ENCODE measurements at regions not wholly inside any gene's neighbourhood (a gene's known extent, or its start where the extent isn't known, plus 50 kb on each side); places are given as distances from the start of the nearest gene placed in this dataset.
"Not testable (repeated sequence)": the region's sequence is repeated elsewhere in the genome, so short reads cannot be mapped to it uniquely, and the experiment has no call there.

- H3K9me3 Mint-ChIP-seq = peaks cover 10% of the 10 kb centered on the region
- ATAC-seq (no peak), DNase-seq (ENCODE audit: low spot score) (no peak)
- H3K27ac Mint-ChIP-seq = no peak overlapping the region
- no peaks in the 10 kb centered on the region for H3K4me1 Mint-ChIP-seq (ENCODE audit: low read depth in 2 of 2)
- H3K27me3 Mint-ChIP-seq = no peaks in the 10 kb centered on the region
- H3K36me3 Mint-ChIP-seq = no peaks in the 10 kb centered on the region
- H3K4me3 Mint-ChIP-seq = no peak overlapping the region
Observed at GRCh38 chr4:62457356-62457755, 1257.2 kb downstream of the ADGRL3 start.

DNA sequence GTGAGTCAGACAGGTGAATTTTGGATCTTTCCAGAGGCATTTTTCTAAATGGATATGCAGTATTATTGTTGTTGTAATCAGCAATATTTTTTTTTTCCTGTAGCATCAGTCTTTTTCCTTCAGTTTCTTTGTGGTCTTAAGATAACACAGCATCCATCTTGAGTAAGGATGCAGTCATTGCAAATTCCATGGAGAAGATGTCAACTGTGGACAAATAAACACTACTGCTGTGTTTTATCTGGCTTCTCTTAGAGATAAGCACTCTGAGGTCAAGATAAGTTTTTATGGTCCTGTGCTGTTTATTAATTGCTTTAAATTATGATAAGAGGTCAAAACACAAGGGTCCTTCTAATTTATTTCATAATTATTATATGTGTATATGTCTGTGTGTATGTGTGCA lies 1255.7 kb downstream of the ADGRL3 start:
- H3K9me3 Mint-ChIP-seq = peaks cover 10% of the 10 kb centered on the region
- DNase-seq (ENCODE audit: low spot score) (no peak), ATAC-seq (no peak)
- H3K4me3 Mint-ChIP-seq = no peak overlapping the region
- no peaks in the 10 kb centered on the region for H3K36me3 Mint-ChIP-seq
- H3K4me1 Mint-ChIP-seq (ENCODE audit: low read depth in 2 of 2) = no peaks in the 10 kb centered on the region
- H3K27ac Mint-ChIP-seq = no peak overlapping the region
- no peaks in the 10 kb centered on the region for H3K27me3 Mint-ChIP-seq

GRCh38 chr4:62454535-62454934 lies 1254.4 kb downstream of the ADGRL3 start:
- Mint-ChIP-seq H3K9me3 (peaks cover 5% of the 10 kb centered on the region), H3K4me1 (ENCODE audit: low read depth in 2 of 2) (no peaks in the 10 kb centered on the region), H3K36me3 (no peaks in the 10 kb centered on the region), H3K27me3 (no peaks in the 10 kb centered on the region), H3K4me3 (no peak overlapping the region), H3K27ac (no peak overlapping the region)
- no peak for ATAC-seq
- no peak for DNase-seq (ENCODE audit: low spot score)

- no peaks in the 10 kb centered on the region for H3K27me3 Mint-ChIP-seq
- peaks cover 2% of the 10 kb centered on the region for H3K36me3 Mint-ChIP-seq
- H3K4me1 Mint-ChIP-seq (ENCODE audit: low read depth in 2 of 2) = no peaks in the 10 kb centered on the region
- H3K4me3 Mint-ChIP-seq = no peak overlapping the region
- DNase-seq (ENCODE audit: low spot score) (no peak), ATAC-seq (peak in 1 of 2 donors; percentile 62)
- peaks cover 6% of the 10 kb centered on the region for H3K9me3 Mint-ChIP-seq
- H3K27ac Mint-ChIP-seq = no peak overlapping the region
Observed at GRCh38 chr4:62450740-62451139, 1250.6 kb downstream of the ADGRL3 start.

GRCh38 chr4:62449538-62449937 lies 1249.4 kb downstream of the ADGRL3 start:
- Mint-ChIP-seq H3K4me1 (ENCODE audit: low read depth in 2 of 2) (no peaks in the 10 kb centered on the region), H3K27ac (no peak overlapping the region), H3K27me3 (no peaks in the 10 kb centered on the region), H3K36me3 (peaks cover 6% of the 10 kb centered on the region), H3K9me3 (peaks cover 7% of the 10 kb centered on the region), H3K4me3 (no peak overlapping the region)
- DNase-seq (ENCODE audit: low spot score) = no peak
- no peak for ATAC-seq

GRCh38 chr4:62448911-62449310 lies 1248.8 kb downstream of the ADGRL3 start:
- peaks cover 6% of the 10 kb centered on the region for H3K36me3 Mint-ChIP-seq
- no peak for DNase-seq (ENCODE audit: low spot score)
- ATAC-seq = no peak
- H3K4me1 Mint-ChIP-seq (ENCODE audit: low read depth in 2 of 2) = no peaks in the 10 kb centered on the region
- no peak overlapping the region for H3K27ac Mint-ChIP-seq
- H3K27me3 Mint-ChIP-seq = no peaks in the 10 kb centered on the region
- peaks cover 9% of the 10 kb centered on the region for H3K9me3 Mint-ChIP-seq
- no peak overlapping the region for H3K4me3 Mint-ChIP-seq

GRCh38 chr4:62439051-62439450 lies 1238.9 kb downstream of the ADGRL3 start:
- DNase-seq (ENCODE audit: low spot score) (no peak), ATAC-seq (no peak)
- Mint-ChIP-seq H3K4me1 (ENCODE audit: low read depth in 2 of 2) (no peaks in the 10 kb centered on the region), H3K36me3 (peaks cover 23% of the 10 kb centered on the region), H3K27ac (no peak overlapping the region), H3K9me3 (peaks cover 22% of the 10 kb centered on the region), H3K27me3 (no peaks in the 10 kb centered on the region), H3K4me3 (no peak overlapping the region)

DNA sequence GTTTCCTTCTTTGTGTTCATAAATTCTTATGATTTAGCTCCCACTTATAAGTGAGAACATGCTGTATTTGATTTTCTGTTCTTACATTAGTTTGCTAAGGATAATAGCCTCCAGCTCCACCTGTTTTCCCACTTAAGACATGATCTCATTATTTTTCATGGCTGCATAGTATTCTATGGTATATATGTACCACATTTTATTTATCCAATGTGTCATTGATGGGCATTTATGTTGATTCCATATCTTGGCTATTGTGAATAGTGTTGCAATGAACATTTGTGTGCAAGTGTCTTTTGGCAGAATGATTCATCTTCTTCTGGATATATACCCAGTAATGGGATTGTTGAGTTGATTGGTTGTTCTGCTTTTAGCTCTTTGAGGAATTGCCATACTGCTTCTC lies 1234.8 kb downstream of the ADGRL3 start:
- no peaks in the 10 kb centered on the region for H3K27me3 Mint-ChIP-seq
- DNase-seq (ENCODE audit: low spot score) = no peak
- no peak overlapping the region for H3K4me3 Mint-ChIP-seq
- H3K36me3 Mint-ChIP-seq = peaks cover 9% of the 10 kb centered on the region
- ATAC-seq = no peak
- no peak overlapping the region for H3K27ac Mint-ChIP-seq
- H3K4me1 Mint-ChIP-seq (ENCODE audit: low read depth in 2 of 2) = no peaks in the 10 kb centered on the region
- peaks cover 21% of the 10 kb centered on the region for H3K9me3 Mint-ChIP-seq

- not testable (repeated sequence) for H3K36me3 Mint-ChIP-seq; H3K4me1 Mint-ChIP-seq (ENCODE audit: low read depth in 2 of 2); H3K27ac Mint-ChIP-seq; ATAC-seq; H3K27me3 Mint-ChIP-seq; H3K4me3 Mint-ChIP-seq; DNase-seq (ENCODE audit: low spot score)
- peaks cover 25% of the 10 kb centered on the region for H3K9me3 Mint-ChIP-seq
Observed at GRCh38 chr4:62431513-62432231, 1231.5 kb downstream of the ADGRL3 start.

- no peaks in the 10 kb centered on the region for H3K4me1 Mint-ChIP-seq (ENCODE audit: low read depth in 2 of 2)
- H3K27ac Mint-ChIP-seq = no peak overlapping the region
- DNase-seq (ENCODE audit: low spot score) = no peak
- no peak for ATAC-seq
- no peak overlapping the region for H3K4me3 Mint-ChIP-seq
- no peaks in the 10 kb centered on the region for H3K27me3 Mint-ChIP-seq
- H3K36me3 Mint-ChIP-seq = no peaks in the 10 kb centered on the region
- H3K9me3 Mint-ChIP-seq = peaks cover 21% of the 10 kb centered on the region
Observed at GRCh38 chr4:62429297-62429696, 1229.2 kb downstream of the ADGRL3 start.

DNA sequence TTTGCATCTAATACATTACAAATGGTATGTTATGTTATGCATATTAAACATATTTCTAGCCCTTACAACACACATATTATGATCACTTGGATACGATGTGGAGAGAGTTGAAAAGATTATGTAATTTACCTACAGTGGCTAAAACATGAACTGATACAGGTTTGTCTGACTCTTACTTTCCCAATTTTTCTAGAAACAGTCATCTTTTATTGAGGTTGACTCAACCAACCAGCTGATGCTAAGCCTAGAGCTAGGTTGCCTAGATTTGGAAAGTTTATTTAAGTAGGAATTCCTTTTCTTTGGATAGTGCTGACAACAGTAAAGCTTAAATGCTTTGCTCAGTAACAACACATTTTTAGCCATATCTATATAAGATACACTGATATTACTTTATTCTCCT lies 1215.1 kb downstream of the ADGRL3 start:
- DNase-seq (ENCODE audit: low spot score) (no peak), ATAC-seq (no peak)
- H3K4me3 Mint-ChIP-seq = no peak overlapping the region
- H3K27me3 Mint-ChIP-seq = no peaks in the 10 kb centered on the region
- no peaks in the 10 kb centered on the region for H3K36me3 Mint-ChIP-seq
- H3K9me3 Mint-ChIP-seq = peaks cover 16% of the 10 kb centered on the region
- H3K4me1 Mint-ChIP-seq (ENCODE audit: low read depth in 2 of 2) = no peaks in the 10 kb centered on the region
- H3K27ac Mint-ChIP-seq = no peak overlapping the region

DNA sequence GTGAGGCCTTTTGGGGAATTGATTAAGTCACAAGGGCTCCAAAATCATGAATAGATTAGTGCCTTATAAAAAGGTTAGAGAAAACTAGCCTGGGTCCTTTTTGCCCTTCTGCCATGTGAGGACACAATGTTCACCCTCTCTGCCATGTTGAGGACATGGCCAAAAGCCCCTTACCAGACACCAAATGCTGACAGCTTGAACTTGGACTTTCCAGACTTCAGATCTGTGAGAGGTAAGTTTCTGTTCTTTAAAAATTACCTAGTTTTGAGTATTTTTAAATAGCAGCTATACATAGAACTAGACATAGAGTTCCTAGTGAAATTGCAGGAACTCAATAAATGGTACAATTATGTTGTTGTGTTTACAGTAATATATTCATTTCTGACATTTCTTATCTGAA lies 1214.4 kb downstream of the ADGRL3 start:
- no peak for DNase-seq (ENCODE audit: low spot score)
- Mint-ChIP-seq H3K4me1 (ENCODE audit: low read depth in 2 of 2) (no peaks in the 10 kb centered on the region), H3K4me3 (no peak overlapping the region), H3K27me3 (no peaks in the 10 kb centered on the region), H3K9me3 (peaks cover 16% of the 10 kb centered on the region), H3K36me3 (no peaks in the 10 kb centered on the region), H3K27ac (no peak overlapping the region)
- no peak for ATAC-seq

- no peaks in the 10 kb centered on the region for H3K4me1 Mint-ChIP-seq (ENCODE audit: low read depth in 2 of 2)
- DNase-seq (ENCODE audit: low spot score) (no peak), ATAC-seq (no peak)
- H3K27me3 Mint-ChIP-seq = no peaks in the 10 kb centered on the region
- H3K4me3 Mint-ChIP-seq = no peak overlapping the region
- H3K9me3 Mint-ChIP-seq = peaks cover 16% of the 10 kb centered on the region
- no peak overlapping the region for H3K27ac Mint-ChIP-seq
- no peaks in the 10 kb centered on the region for H3K36me3 Mint-ChIP-seq
Observed at GRCh38 chr4:62410371-62411003, 1210.4 kb downstream of the ADGRL3 start.

GRCh38 chr4:62408454-62408853 lies 1208.3 kb downstream of the ADGRL3 start:
- H3K27ac Mint-ChIP-seq = no peak overlapping the region
- H3K9me3 Mint-ChIP-seq = peaks cover 21% of the 10 kb centered on the region
- DNase-seq (ENCODE audit: low spot score) = no peak
- ATAC-seq = no peak
- H3K4me3 Mint-ChIP-seq = no peak overlapping the region
- H3K36me3 Mint-ChIP-seq = no peaks in the 10 kb centered on the region
- H3K27me3 Mint-ChIP-seq = no peaks in the 10 kb centered on the region
- H3K4me1 Mint-ChIP-seq (ENCODE audit: low read depth in 2 of 2) = no peaks in the 10 kb centered on the region

DNA sequence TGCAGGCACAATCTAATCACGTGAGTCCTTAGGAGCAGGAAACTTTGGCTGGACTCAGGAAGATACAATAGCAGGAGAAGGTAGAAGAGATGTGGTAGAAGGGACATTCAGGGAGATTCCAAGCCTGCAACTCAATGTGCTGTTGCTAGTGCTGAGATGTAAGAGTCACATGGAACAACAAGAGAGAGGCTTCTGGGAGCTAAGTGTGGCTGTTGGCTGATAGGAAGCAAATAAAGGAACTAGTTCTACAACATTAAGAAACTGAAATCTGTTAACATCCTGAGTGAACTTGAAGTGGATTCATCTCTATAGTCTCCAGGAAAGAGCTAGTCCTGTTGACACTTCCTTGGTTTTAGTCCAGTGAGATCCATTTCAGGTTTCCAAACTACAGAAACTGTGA lies 1207.4 kb downstream of the ADGRL3 start:
- DNase-seq (ENCODE audit: low spot score) (no peak), ATAC-seq (no peak)
- Mint-ChIP-seq H3K27ac (no peak overlapping the region), H3K4me3 (no peak overlapping the region), H3K36me3 (no peaks in the 10 kb centered on the region), H3K27me3 (no peaks in the 10 kb centered on the region), H3K9me3 (peaks cover 21% of the 10 kb centered on the region), H3K4me1 (ENCODE audit: low read depth in 2 of 2) (no peaks in the 10 kb centered on the region)
